ENCODE measurements at regions not wholly inside any gene's neighbourhood (a gene's known extent, or its start where the extent isn't known, plus 50 kb on each side); places are given as distances from the start of the nearest gene placed in this dataset.

GRCh38 chr16:73385696-73386095 is 337.8 kb upstream of the ZFHX3 start:
- no peak for DNase-seq

GRCh38 chr16:73384506-73385089 is 336.7 kb upstream of the ZFHX3 start:
- no peak for DNase-seq

GRCh38 chr16:73383988-73384365 is 336.0 kb upstream of the ZFHX3 start:
- DNase-seq = no peak

GRCh38 chr16:73383195-73383987 is 335.5 kb upstream of the ZFHX3 start:
- DNase-seq = no peak

GRCh38 chr16:73378471-73378870 is 330.5 kb upstream of the ZFHX3 start:
- no peak for DNase-seq

- no peak for DNase-seq
Observed at GRCh38 chr16:73371584-73372319, 323.8 kb upstream of the ZFHX3 start.

- no peak for DNase-seq
Observed at GRCh38 chr16:73369851-73370250, 321.9 kb upstream of the ZFHX3 start.

- no peak for DNase-seq
Observed at GRCh38 chr16:73368715-73369114, 320.8 kb upstream of the ZFHX3 start.

- DNase-seq = no peak
Observed at GRCh38 chr16:73365016-73365551, 317.2 kb upstream of the ZFHX3 start.

- DNase-seq = no peak
Observed at GRCh38 chr16:73364413-73364812, 316.5 kb upstream of the ZFHX3 start.

GRCh38 chr16:73361061-73361460 is 313.1 kb upstream of the ZFHX3 start:
- no peak for DNase-seq

- DNase-seq = no peak
Observed at GRCh38 chr16:73356401-73357079, 308.6 kb upstream of the ZFHX3 start.

GRCh38 chr16:73355981-73356380 is 308.1 kb upstream of the ZFHX3 start:
- no peak for DNase-seq

- DNase-seq = no peak
Observed at GRCh38 chr16:73354434-73354833, 306.5 kb upstream of the ZFHX3 start.

GRCh38 chr16:73350707-73351452 is 303.0 kb upstream of the ZFHX3 start:
- no peak for DNase-seq

GRCh38 chr16:73347500-73348375 is 299.8 kb upstream of the ZFHX3 start:
- no peak for DNase-seq

- peak; percentile 65 for DNase-seq
Observed at GRCh38 chr16:73339821-73340220, 291.9 kb upstream of the ZFHX3 start.

GRCh38 chr16:73337373-73338296 is 289.7 kb upstream of the ZFHX3 start:
- DNase-seq = no peak

GRCh38 chr16:73329358-73330286 is 281.7 kb upstream of the ZFHX3 start:
- no peak for DNase-seq
